IMR-90 (cell line): ENCODE measurements at regions not wholly inside any gene's neighbourhood (a gene's known extent, or its start where the extent isn't known, plus 50 kb on each side); places are given as distances from the start of the nearest gene placed in this dataset.

Experiments used
- BHLHE40 ChIP-seq: fragments of 150-350 bp; IDR thresholded peaks from 2 replicates; pipeline ENCODE4 v1.6.1; 2016; ENCODE audit warnings: mild to moderate bottlenecking, low read depth, low read length
- CEBPB ChIP-seq: IDR thresholded peaks from 2 replicates; pipeline ENCODE4 v1.6.1; 2012; ENCODE audit warnings: low read depth, low read length, improper control_type of control experiment
- CHD1 ChIP-seq: IDR thresholded peaks from 2 replicates; pipeline ENCODE4 v1.6.1; 2012; ENCODE audit warnings: low read depth, low read length, improper control_type of control experiment
- CTCF ChIP-seq: conservative IDR thresholded peaks from 2 replicates; pipeline ENCODE4 v1.5.1; 2012; ENCODE audit warnings: mild to moderate bottlenecking, low read depth, low read length, improper control_type of control experiment
- ELK1 ChIP-seq: fragments of 150-350 bp; IDR thresholded peaks from 2 replicates; pipeline ENCODE4 v1.6.1; 2016; ENCODE audit warnings: low read depth, mild to moderate bottlenecking, low read length, moderate library complexity, borderline replicate concordance
- MAZ ChIP-seq: IDR thresholded peaks from 2 replicates; pipeline ENCODE4 v1.6.1; 2012; ENCODE audit warnings: low read depth, mild to moderate bottlenecking, low read length, improper control_type of control experiment, moderate library complexity, borderline replicate concordance
- MXI1 ChIP-seq: IDR thresholded peaks from 2 replicates; pipeline ENCODE4 v1.6.1; 2012; ENCODE audit warnings: low read depth, mild to moderate bottlenecking, low read length, moderate library complexity, borderline replicate concordance
- NFE2L2 ChIP-seq: fragments of 150-350 bp; IDR thresholded peaks from 2 replicates; pipeline ENCODE4 v1.6.1; 2016; ENCODE audit warnings: low read depth, mild to moderate bottlenecking, low read length
- POLR2A ChIP-seq: IDR thresholded peaks from 2 replicates; pipeline ENCODE4 v1.6.1; 2012; ENCODE audit warnings: mild to moderate bottlenecking, low read depth, low read length
- RAD21 ChIP-seq: IDR thresholded peaks from 2 replicates; pipeline ENCODE4 v1.6.1; 2012; ENCODE audit warnings: low read length, improper control_type of control experiment
- RCOR1 ChIP-seq: IDR thresholded peaks from 2 replicates; pipeline ENCODE4 v1.6.1; 2012; ENCODE audit warnings: mild to moderate bottlenecking, low read length, improper control_type of control experiment; ENCODE audit not compliant: insufficient replicate concordance
- RFX5 ChIP-seq: IDR thresholded peaks from 2 replicates; pipeline ENCODE4 v1.8.0; 2012; ENCODE audit warnings: low read depth, mild to moderate bottlenecking, low read length, moderate library complexity
- SMC3 ChIP-seq: fragments of 150-350 bp; IDR thresholded peaks from 2 replicates; pipeline ENCODE4 v1.6.1; 2016; ENCODE audit warnings: low read depth, mild to moderate bottlenecking, antibody characterized with exemption, low read length, moderate library complexity
- USF2 ChIP-seq: fragments of 150-350 bp; IDR thresholded peaks from 2 replicates; pipeline ENCODE4 v1.6.1; 2017; ENCODE audit warnings: mild to moderate bottlenecking, antibody characterized with exemption, low read length, low read depth

GRCh38 chr21:18840239-18840638 lies 436.7 kb upstream of the TMPRSS15 start:
- TF ChIP-seq POLR2A (no peak), CTCF (no peak; the same call in 1 of the 2 replicates), ELK1 (no peak), USF2 (no peak), SMC3 (no peak), CEBPB (no peak), NFE2L2 (no peak), CHD1 (no peak), BHLHE40 (no peak), MXI1 (no peak), RAD21 (no peak), MAZ (no peak), RCOR1 (no peak), RFX5 (no peak)
